ENCODE measurements at regions not wholly inside any gene's neighbourhood (a gene's known extent, or its start where the extent isn't known, plus 50 kb on each side); places are given as distances from the start of the nearest gene placed in this dataset.

DNA sequence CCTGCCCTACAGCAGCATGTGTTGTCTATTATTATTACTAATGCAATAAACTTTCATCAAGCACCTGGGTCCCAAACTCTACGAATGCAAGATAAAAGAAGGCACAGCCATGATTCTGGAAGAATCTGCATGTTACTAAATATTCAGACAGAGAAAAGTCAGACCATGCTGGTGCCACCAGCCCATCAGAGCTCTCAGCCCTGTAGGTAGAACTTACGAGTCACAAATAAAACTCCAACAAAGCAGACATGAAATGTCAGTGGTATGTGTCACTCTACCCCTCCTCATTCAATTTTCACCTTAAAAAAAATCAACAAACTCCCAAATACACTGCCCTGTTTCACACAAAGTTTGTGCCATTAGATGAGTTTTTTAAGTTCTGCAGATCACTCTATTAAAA, 62.4 kb upstream of the TIAM1 start:
- DNase-seq, result no peak

DNA sequence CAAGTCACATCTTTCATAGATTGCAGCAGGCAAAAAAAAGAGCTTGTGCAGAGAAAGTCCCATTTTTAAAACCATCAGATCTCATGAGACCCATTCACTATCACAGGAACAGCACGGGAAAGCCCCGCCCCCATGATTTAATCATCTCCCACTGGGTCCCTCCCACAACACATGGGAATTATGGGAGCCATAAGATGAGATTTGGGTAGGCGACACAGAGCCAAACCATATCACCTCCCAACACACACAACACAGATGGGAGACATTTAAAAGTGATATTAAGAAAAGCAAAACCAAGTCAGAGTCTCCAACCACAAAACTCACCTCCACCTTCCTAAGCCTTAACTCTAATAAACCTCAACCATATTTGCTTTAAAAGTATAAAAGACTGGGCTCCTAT, 61.5 kb upstream of the TIAM1 start:
- no peak for DNase-seq

DNA sequence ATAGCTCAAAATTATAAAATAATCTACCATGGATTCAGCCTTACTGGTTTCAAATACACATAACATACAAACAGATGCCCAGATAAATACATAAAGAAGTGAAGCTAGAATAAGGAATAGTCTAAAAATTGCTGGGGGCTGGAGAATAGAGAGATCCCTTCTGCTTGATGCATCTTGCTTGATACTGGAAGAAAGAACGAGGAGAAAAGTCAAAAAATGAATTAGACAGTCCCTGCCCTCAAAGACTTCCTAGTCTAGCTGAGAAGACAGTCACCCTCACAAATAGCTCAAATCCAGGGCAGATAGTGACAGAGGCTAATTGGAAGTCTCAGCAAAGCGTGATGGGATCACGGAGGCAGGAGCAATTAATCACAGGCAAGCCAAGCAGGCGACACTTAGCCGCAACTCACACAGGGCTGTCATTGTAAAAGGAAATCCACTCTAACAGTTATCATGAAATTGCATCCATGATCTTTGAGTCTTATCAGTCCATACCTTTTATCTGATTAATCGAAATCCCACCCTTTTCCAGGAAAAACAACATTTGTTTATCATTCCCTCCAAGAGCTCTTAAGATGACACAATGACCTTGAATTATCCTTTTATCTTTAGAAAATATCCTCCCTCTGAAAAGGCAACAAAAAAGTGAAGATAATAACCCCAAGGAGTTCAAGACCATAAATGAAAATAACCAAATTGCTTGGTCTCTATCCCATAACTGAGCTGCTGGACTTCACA, 59.7 kb upstream of the TIAM1 start:
- peak; percentile 79 for DNase-seq

GRCh38 chr21:31399591-31399990, 55.5 kb upstream of the TIAM1 start:
- DNase-seq, result no peak

DNA sequence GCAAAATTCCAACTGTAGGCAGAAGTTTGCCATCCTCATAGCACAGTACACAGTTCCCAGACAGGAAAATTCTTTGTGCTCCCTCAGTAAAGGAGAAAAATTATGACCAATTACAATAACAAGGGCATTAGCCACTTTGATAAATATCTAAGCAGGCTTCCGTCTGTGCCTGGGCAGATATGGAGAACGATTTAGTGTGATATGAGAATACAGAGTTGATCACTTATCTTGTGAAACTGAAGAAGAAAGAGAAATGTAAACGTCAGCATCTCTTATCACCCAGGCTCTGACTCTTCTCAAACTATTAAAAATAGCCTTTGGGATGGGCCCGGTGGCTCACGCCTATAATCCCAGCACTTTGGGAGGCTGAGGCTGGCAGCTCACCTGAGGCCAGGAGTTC, 54.5 kb upstream of the TIAM1 start:
- no peak for DNase-seq

- no peak for DNase-seq
These were observed 53.9 kb upstream of the TIAM1 start for GRCh38 chr21:31397939-31398338.

DNA sequence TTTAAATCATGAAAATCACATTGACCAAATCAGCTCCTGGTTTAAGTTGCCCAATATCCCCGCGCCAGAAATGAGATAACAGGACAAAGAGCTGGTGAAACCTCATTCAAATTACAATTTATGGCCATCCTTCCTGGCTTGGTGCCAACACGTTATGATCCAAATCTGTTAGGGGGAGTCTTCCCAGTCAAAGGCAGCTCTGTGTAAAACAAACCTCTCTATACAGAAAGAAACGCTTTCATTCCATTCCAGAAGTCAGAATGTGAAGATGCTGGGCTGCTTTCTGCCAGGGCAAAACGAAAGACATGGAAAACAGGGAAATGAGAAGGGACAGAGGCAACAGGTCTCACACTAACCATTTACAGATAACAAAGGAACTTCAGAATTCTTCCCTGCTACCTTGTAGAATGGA, 53.5 kb upstream of the TIAM1 start:
- DNase-seq, result peak; percentile 48

DNA sequence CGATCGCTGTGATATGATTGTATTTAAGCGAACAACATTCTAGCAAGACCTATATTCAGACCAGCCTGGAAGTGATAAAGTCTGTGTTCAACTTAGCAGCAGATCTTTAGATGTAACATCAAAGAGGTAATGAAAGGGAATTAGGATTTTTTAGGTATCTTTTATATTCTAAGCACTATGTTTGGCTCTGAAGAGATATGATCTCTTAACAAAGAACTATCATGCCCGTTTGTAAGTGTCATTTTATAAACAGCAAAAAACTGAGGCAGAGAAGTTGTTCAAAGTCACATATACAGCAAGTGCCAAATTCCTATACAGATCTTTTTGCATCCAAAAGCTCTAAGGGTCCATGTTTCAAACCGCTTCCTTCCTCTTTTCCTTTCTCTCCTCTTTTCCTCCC, 53.0 kb upstream of the TIAM1 start:
- no peak for DNase-seq

GRCh38 chr21:31396399-31396798, 52.3 kb upstream of the TIAM1 start:
- no peak for DNase-seq

DNA sequence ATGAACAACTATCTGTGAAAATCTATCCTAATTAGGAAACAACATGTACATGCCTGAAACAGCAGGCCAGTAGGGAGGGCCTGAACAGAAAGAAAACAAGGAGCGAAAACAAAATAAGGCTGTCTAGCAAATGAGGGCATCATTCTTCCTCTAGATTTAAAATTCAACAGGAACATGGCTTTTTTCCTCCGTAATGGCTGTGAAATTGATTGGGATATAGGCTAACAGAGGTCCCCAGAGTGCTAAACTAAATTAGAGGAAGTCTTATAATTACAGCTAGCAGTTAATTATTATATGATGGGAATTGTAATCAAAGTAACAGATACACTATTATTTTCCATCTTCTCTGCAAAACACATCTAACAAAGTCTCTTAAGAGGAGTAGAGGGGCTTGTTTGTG, 51.7 kb upstream of the TIAM1 start:
- peak; percentile 35 for DNase-seq

GRCh38 chr21:31395268-31395667, 51.2 kb upstream of the TIAM1 start:
- peak; percentile 62 for DNase-seq

GRCh38 chr21:31394309-31394708, 50.2 kb upstream of the TIAM1 start:
- no peak for DNase-seq

Data from eye (tissue), 1 donor.